Mucosa of descending colon (tissue), 3 donors: ENCODE measurements at regions not wholly inside any gene's neighbourhood (a gene's known extent, or its start where the extent isn't known, plus 50 kb on each side); places are given as distances from the start of the nearest gene placed in this dataset.

ENCODE experiments used
- ATAC-seq: fragments of 200-7000 bp; cut with Tn5 transposase; one replicate; pipeline ENCODE4 v1.9.1; 2020; ENCODE audit warnings: mild to moderate bottlenecking, moderate library complexity
- DNase-seq, 3 donors: peaks; one replicate each; pipeline ENCODE4 v3.0.0-alpha.2; 2020
- H3K36me3 ChIP-seq: fragments of 200-600 bp; one replicate; pipeline ENCODE4 v1.8.0; 2021; ENCODE audit warnings: low read depth, mild to moderate bottlenecking
- H3K4me1 ChIP-seq: fragments of 200-600 bp; one replicate; pipeline ENCODE4 v1.8.0; 2021; ENCODE audit warnings: low read depth, mild to moderate bottlenecking
- H3K4me3 ChIP-seq: fragments of 200-600 bp; one replicate; pipeline ENCODE4 v1.8.0; 2021; ENCODE audit warnings: mild to moderate bottlenecking
- H3K9me3 ChIP-seq: fragments of 200-600 bp; one replicate; pipeline ENCODE4 v1.8.0; 2021; ENCODE audit warnings: mild to moderate bottlenecking
- intact Hi-C, 2 donors: fragments of 100-400 bp; cut with DNase I in 1 of 2; cut with micrococcal nuclease in 1 of 2; formaldehyde crosslinking; loops; one replicate each; pipeline versions ENCODE4 v1.11.0 to v1.11.1; 2022; cut with DNase I, micrococcal nuclease
- TF ChIP-seq, protein P1 (sequence below): fragments of 200-600 bp; IDR thresholded peaks from one replicate; pipeline ENCODE4 v1.8.0; 2022; ENCODE audit warnings: antibody characterized with exemption, mild to moderate bottlenecking
- donor health status: DM: no; HTN: no; CAD: no; lungs with moderate emphysema.
- donor health status: DM: no; HTN: no; CAD: no.
- donor health status: DM: no; HTN: yes; CAD: no.

GRCh38 chr15:100783291-100783690, 96.3 kb upstream of the ALDH1A3 start:
- DNase-seq (no peak), ATAC-seq (no peak)
- Histone ChIP-seq H3K36me3 (no peaks in the 10 kb centered on the region), H3K4me1 (no peaks in the 10 kb centered on the region), H3K9me3 (no peaks in the 10 kb centered on the region), H3K4me3 (no peak overlapping the region)
- TF ChIP-seq, protein P1, sequence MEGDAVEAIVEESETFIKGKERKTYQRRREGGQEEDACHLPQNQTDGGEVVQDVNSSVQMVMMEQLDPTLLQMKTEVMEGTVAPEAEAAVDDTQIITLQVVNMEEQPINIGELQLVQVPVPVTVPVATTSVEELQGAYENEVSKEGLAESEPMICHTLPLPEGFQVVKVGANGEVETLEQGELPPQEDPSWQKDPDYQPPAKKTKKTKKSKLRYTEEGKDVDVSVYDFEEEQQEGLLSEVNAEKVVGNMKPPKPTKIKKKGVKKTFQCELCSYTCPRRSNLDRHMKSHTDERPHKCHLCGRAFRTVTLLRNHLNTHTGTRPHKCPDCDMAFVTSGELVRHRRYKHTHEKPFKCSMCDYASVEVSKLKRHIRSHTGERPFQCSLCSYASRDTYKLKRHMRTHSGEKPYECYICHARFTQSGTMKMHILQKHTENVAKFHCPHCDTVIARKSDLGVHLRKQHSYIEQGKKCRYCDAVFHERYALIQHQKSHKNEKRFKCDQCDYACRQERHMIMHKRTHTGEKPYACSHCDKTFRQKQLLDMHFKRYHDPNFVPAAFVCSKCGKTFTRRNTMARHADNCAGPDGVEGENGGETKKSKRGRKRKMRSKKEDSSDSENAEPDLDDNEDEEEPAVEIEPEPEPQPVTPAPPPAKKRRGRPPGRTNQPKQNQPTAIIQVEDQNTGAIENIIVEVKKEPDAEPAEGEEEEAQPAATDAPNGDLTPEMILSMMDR, result no peak
- intact Hi-C loops, result no loop called here

GRCh38 chr15:100783760-100784492, 95.7 kb upstream of the ALDH1A3 start:
- ATAC-seq (no peak), DNase-seq (no peak)
- Histone ChIP-seq H3K36me3 (no peaks in the 10 kb centered on the region), H3K9me3 (no peaks in the 10 kb centered on the region), H3K4me1 (no peaks in the 10 kb centered on the region), H3K4me3 (no peak overlapping the region)
- TF ChIP-seq, protein P1, result no peak
- intact Hi-C loops, result no loop called here

DNA sequence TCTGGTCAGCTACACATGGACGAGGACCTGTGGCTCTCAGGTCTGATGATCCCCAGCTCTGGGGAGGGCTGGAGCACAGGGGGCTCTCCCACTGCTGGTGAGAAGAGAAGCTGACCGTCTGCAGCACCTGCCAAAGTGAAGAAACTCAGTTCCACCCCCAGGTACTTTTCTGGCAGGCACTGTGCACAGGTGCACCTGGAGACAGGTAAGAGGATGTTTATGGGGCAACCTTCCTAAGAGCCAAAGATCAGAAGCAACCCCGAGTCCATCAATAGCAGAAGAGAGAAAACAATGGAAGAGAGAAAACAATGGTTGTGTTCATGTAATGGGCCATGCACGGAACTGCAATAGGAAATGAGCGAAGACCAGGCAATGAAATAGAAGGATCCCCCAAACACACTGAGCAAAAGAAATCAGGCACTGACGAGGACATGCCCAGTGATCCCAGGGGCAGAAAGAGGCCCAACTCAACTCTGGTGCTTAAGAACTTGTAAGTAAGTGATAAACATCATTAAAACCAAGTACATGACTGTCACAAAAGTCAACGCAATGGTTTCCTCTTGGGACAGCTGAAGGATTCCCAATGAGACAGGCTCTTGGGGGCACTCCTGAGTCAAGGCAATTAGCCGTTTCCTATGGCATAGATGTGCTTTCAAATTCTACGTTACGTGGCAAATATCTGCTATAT, 95.0 kb upstream of the ALDH1A3 start:
- Histone ChIP-seq H3K4me3 (no peak overlapping the region), H3K4me1 (no peaks in the 10 kb centered on the region), H3K9me3 (no peaks in the 10 kb centered on the region), H3K36me3 (no peaks in the 10 kb centered on the region)
- DNase-seq, result no peak
- no peak for ATAC-seq
- TF ChIP-seq, protein P1, result no peak
- intact Hi-C loops, result no loop called here

DNA sequence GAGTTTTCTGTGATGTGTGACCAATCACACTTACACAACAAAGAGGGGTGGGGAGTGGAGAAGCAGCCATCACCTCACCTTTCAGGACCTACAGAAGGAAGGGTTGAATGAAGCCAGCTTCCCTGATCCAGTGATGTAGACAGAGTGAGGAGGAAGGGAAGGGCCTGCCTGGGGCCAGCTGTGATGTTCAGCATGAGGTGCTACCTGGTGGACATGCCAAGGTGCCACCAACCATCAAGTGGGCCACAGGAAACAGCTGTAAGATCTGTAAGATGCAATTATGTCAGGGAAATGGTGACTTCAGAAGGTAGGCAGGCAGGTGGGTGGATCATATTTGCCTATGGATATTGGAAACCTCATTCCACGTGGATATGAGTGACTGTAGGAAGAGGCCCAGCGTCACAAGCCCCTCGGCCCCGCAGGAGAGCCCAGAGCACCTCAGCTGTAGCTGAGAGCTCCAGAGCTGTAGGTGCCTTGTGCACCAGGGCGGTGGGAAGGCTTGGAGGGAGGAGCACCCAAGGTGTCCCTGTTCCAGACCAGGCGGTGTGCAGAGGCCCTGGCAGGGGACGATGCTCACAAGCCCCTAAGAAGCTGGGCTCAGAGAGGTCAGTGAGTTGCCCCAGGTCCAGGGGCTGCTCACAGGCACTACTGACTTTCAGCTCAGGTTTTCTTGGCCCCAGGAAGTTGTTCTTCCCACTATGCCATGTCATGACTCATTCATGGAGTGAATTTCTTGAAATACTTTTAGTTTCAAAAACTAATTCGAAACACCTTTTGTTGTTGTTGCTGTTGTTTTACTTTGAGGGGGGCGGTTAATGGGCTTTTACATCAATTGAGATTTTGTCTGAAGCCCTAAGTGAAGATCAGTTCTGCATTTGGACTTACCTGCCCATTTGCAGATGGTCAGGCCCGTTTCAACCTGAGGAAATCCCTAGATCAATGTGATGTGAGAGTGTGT, 94.2 kb upstream of the ALDH1A3 start:
- no peaks in the 10 kb centered on the region for H3K36me3 ChIP-seq
- H3K4me1 ChIP-seq, result no peaks in the 10 kb centered on the region
- ATAC-seq (no peak), DNase-seq (no peak)
- TF ChIP-seq, protein P1, result no peak
- intact Hi-C loops, result no loop called here
- no peaks in the 10 kb centered on the region for H3K9me3 ChIP-seq
- H3K4me3 ChIP-seq, result no peak overlapping the region

DNA sequence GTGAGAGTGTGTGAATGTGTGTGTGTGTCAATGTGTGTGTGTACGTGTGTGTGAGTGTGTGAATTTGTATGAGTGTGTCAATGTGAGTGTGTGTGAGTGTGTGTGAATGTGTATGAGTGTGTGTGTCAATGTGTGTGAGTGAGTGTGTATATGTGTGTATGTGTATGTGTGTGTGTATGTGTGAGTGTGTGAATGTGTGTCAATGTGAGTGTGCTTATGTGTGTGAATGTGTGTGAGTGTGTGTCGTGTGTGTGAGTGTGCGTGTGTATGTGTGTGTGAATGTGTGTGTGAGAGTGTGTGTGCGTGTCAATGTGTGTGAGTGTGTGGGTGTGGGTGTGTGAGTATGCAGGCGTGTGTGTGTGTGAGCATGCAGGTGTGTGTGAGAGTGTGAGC, 93.5 kb upstream of the ALDH1A3 start:
- TF ChIP-seq, protein P1, result no peak
- intact Hi-C loops, result no loop called here
- Histone ChIP-seq H3K4me3 (no peak overlapping the region), H3K36me3 (no peaks in the 10 kb centered on the region), H3K4me1 (no peaks in the 10 kb centered on the region), H3K9me3 (no peaks in the 10 kb centered on the region)
- no peak for ATAC-seq
- DNase-seq, result no peak
